Trophoblast cell (in vitro differentiated cells and primary cell): ENCODE measurements at regions not wholly inside any gene's neighbourhood (a gene's known extent, or its start where the extent isn't known, plus 50 kb on each side); places are given as distances from the start of the nearest gene placed in this dataset.
"Not testable (repeated sequence)": the region's sequence is repeated elsewhere in the genome, so short reads cannot be mapped to it uniquely, and the experiment has no call there.

ENCODE experiments used
- DNase-seq, 2 donors: peaks; one replicate each; pipeline ENCODE4 v3.0.0-alpha.2; 2016
- H2AFZ ChIP-seq: 2 replicates; pipeline ENCODE4 v1.6.1; 2013; ENCODE audit warnings: low read length, moderate library complexity, mild to moderate bottlenecking; ENCODE audit not compliant: insufficient read depth, poor library complexity
- H2AK5ac ChIP-seq: 2 replicates; pipeline ENCODE4 v1.6.1; 2013; ENCODE audit warnings: mild to moderate bottlenecking, low read length
- H2BK120ac ChIP-seq: 2 replicates; pipeline ENCODE4 v1.6.1; 2013; ENCODE audit warnings: low read length, mild to moderate bottlenecking, moderate library complexity; ENCODE audit not compliant: insufficient read depth, poor library complexity
- H2BK12ac ChIP-seq: 2 replicates; pipeline ENCODE4 v1.6.1; 2013; ENCODE audit warnings: mild to moderate bottlenecking, low read length, moderate library complexity
- H2BK5ac ChIP-seq: 2 replicates; pipeline ENCODE4 v1.6.1; 2013; ENCODE audit warnings: low read length, low read depth, moderate library complexity, mild to moderate bottlenecking; ENCODE audit not compliant: poor library complexity
- H3K14ac ChIP-seq: 2 replicates; pipeline ENCODE4 v1.6.1; 2013; ENCODE audit warnings: mild to moderate bottlenecking, low read length
- H3K18ac ChIP-seq: 2 replicates; pipeline ENCODE4 v1.6.1; 2013; ENCODE audit warnings: mild to moderate bottlenecking, low read length
- H3K23ac ChIP-seq: 2 replicates; pipeline ENCODE4 v1.6.1; 2013; ENCODE audit warnings: low read length
- H3K27ac ChIP-seq: 2 replicates; pipeline ENCODE4 v1.5.1; 2013; ENCODE audit warnings: low read depth, mild to moderate bottlenecking, inconsistent platforms, low read length, moderate library complexity
- H3K27me3 ChIP-seq: 2 replicates; pipeline ENCODE4 v1.6.1; 2013; ENCODE audit warnings: inconsistent platforms, mild to moderate bottlenecking, low read length, moderate library complexity; ENCODE audit not compliant: insufficient read depth
- H3K36me3 ChIP-seq, 2 experiments: 1 replicate in 1 of 2; 2 replicates in 1 of 2; pipeline ENCODE4 v1.6.1; 2013; ENCODE audit warnings: low read length in 2 of 2, mild to moderate bottlenecking in 2 of 2, moderate library complexity in 1 of 2; ENCODE audit not compliant: insufficient read depth in 2 of 2, control insufficient read depth in 1 of 2
- H3K4ac ChIP-seq: 2 replicates; pipeline ENCODE4 v1.6.1; 2013; ENCODE audit warnings: low read depth, mild to moderate bottlenecking, low read length, moderate library complexity
- H3K4me1 ChIP-seq, 2 experiments: 1 replicate in 1 of 2; 2 replicates in 1 of 2; pipeline ENCODE4 v1.6.1; 2013; ENCODE audit warnings: low read length in 2 of 2, mild to moderate bottlenecking in 2 of 2, moderate library complexity in 1 of 2; ENCODE audit not compliant: insufficient read depth in 2 of 2, control insufficient read depth in 1 of 2
- H3K4me2 ChIP-seq: 2 replicates; pipeline ENCODE4 v1.6.1; 2013; ENCODE audit warnings: inconsistent platforms, mild to moderate bottlenecking, low read length, moderate library complexity
- H3K4me3 ChIP-seq: 2 replicates; pipeline ENCODE4 v1.5.1; 2013; ENCODE audit warnings: mild to moderate bottlenecking, low read depth, low read length, inconsistent platforms
- H3K79me1 ChIP-seq: one replicate; pipeline ENCODE4 v1.6.1; 2013; ENCODE audit warnings: low read length
- H3K79me2 ChIP-seq: 2 replicates; pipeline ENCODE4 v1.6.1; 2013; ENCODE audit warnings: low read length, mild to moderate bottlenecking; ENCODE audit not compliant: control insufficient read depth, insufficient read depth, poor library complexity
- H3K9ac ChIP-seq: 2 replicates; pipeline ENCODE4 v1.6.1; 2013; ENCODE audit warnings: mild to moderate bottlenecking, low read length
- H3K9me3 ChIP-seq: 2 replicates; pipeline ENCODE4 v1.6.1; 2013; ENCODE audit warnings: low read depth, mild to moderate bottlenecking, control low read depth, inconsistent platforms, low read length; ENCODE audit not compliant: insufficient read depth
- H4K12ac ChIP-seq: 2 replicates; pipeline ENCODE4 v1.6.1; 2013; ENCODE audit warnings: low read depth, mild to moderate bottlenecking, low read length, moderate library complexity
- H4K8ac ChIP-seq: 2 replicates; pipeline ENCODE4 v1.6.1; 2013; ENCODE audit warnings: low read depth, mild to moderate bottlenecking, low read length, moderate library complexity
- H4K91ac ChIP-seq: one replicate; pipeline ENCODE4 v1.6.1; 2013; ENCODE audit warnings: low read depth, mild to moderate bottlenecking, low read length, moderate library complexity
- WGBS: extraction: QIAGEN DNeasy Blood & Tissue Kit; methylation state at CpG from one replicate; pipeline ENCODE4 v1.1.7; 2013; ENCODE audit warnings: missing lambda C conversion rate; ENCODE audit not compliant: insufficient read length, insufficient coverage; ENCODE audit errors: extremely low coverage; 5-methylcytosine and 5-hydroxymethylcytosine counted together

GRCh38 chr4:189234948-189235347 lies 705.7 kb upstream of the FRG1 start:
- H3K14ac ChIP-seq, H3K9me3 ChIP-seq, H3K27me3 ChIP-seq, H2AK5ac ChIP-seq, H4K12ac ChIP-seq, H3K4me1 ChIP-seq, H2BK5ac ChIP-seq, H4K91ac ChIP-seq, H3K9ac ChIP-seq, H4K8ac ChIP-seq, H3K36me3 ChIP-seq, H3K4ac ChIP-seq, H3K27ac ChIP-seq, H3K18ac ChIP-seq, H3K4me3 ChIP-seq, H2BK12ac ChIP-seq, DNase-seq, H3K79me1 ChIP-seq, H2AFZ ChIP-seq, H3K4me2 ChIP-seq, H3K79me2 ChIP-seq, H3K23ac ChIP-seq, H2BK120ac ChIP-seq: not testable (repeated sequence)

- H3K4me2 ChIP-seq = no peak overlapping the region
- H4K12ac ChIP-seq = no peak overlapping the region
- no peak overlapping the region for H2BK12ac ChIP-seq
- H3K79me2 ChIP-seq = no peaks in the 10 kb centered on the region
- H3K4me1 ChIP-seq = no peaks in the 10 kb centered on the region
- H4K91ac ChIP-seq = no peak overlapping the region
- H3K79me1 ChIP-seq = no peaks in the 10 kb centered on the region
- no peaks in the 10 kb centered on the region for H3K27me3 ChIP-seq
- no peak overlapping the region for H2BK120ac ChIP-seq
- H4K8ac ChIP-seq = no peak overlapping the region
- no CpG with 5 or more reads among the region's 6 CpGs for WGBS
- no peak overlapping the region for H2BK5ac ChIP-seq
- no peak overlapping the region for H3K18ac ChIP-seq
- H2AK5ac ChIP-seq = no peak overlapping the region
- no peak overlapping the region for H3K9ac ChIP-seq
- no peak overlapping the region for H3K27ac ChIP-seq
- no peak overlapping the region for H3K23ac ChIP-seq
- peaks cover 5% of the 10 kb centered on the region for H3K9me3 ChIP-seq
- no peak overlapping the region for H3K4me3 ChIP-seq
- no peak overlapping the region for H3K4ac ChIP-seq
- H3K36me3 ChIP-seq = no peaks in the 10 kb centered on the region
- H2AFZ ChIP-seq = no peak overlapping the region
- H3K14ac ChIP-seq = no peak overlapping the region
- DNase-seq = no peak
These were observed 705.1 kb upstream of the FRG1 start for GRCh38 chr4:189235599-189235998.

DNA sequence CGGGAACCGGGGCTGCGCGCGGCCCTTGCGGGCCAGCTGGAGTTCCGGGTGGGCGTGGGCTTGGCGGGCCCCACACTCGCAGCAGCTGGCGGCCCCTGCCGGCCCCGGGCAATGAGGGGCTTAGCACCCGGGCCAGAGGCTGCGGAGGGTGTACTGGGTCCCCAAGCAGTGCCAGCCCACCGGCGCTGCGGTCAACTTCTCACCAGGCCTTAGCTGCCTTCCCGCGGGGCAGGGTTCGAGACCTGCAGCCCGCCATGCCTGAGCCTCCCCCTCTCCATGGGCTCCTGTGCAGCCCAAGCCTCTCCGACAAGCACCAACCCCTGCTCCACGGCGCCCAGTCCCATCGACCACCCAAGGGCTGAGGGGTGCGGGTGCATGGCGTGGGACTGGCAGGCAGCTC lies 704.4 kb upstream of the FRG1 start:
- not testable (repeated sequence) for H3K9ac ChIP-seq

GRCh38 chr4:189237340-189237739 lies 703.3 kb upstream of the FRG1 start:
- H4K91ac ChIP-seq = no peak overlapping the region
- no peaks in the 10 kb centered on the region for H3K27me3 ChIP-seq
- no peak overlapping the region for H2BK120ac ChIP-seq
- no peaks in the 10 kb centered on the region for H3K36me3 ChIP-seq
- no peak for DNase-seq
- no peak overlapping the region for H3K4ac ChIP-seq
- no peak overlapping the region for H3K4me3 ChIP-seq
- H3K9me3 ChIP-seq = peaks cover 5% of the 10 kb centered on the region
- H4K8ac ChIP-seq = no peak overlapping the region
- H3K23ac ChIP-seq = no peak overlapping the region
- no peak overlapping the region for H2AFZ ChIP-seq
- H2BK12ac ChIP-seq = no peak overlapping the region
- H2AK5ac ChIP-seq = no peak overlapping the region
- H3K4me2 ChIP-seq = no peak overlapping the region
- H3K4me1 ChIP-seq = no peaks in the 10 kb centered on the region
- H2BK5ac ChIP-seq = no peak overlapping the region
- H3K79me2 ChIP-seq = no peaks in the 10 kb centered on the region
- H4K12ac ChIP-seq = no peak overlapping the region
- WGBS = no CpG with 5 or more reads among the region's 13 CpGs
- H3K9ac ChIP-seq = no peak overlapping the region
- no peak overlapping the region for H3K18ac ChIP-seq
- H3K14ac ChIP-seq = no peak overlapping the region
- no peaks in the 10 kb centered on the region for H3K79me1 ChIP-seq
- H3K27ac ChIP-seq = no peak overlapping the region

More for the DNA sequence above, 704.4 kb upstream of the FRG1 start:
- H3K9me3 ChIP-seq, H3K36me3 ChIP-seq, H2BK120ac ChIP-seq, H3K14ac ChIP-seq, H3K79me2 ChIP-seq, H4K91ac ChIP-seq, H2BK12ac ChIP-seq, H3K18ac ChIP-seq, H4K12ac ChIP-seq, H3K27me3 ChIP-seq, H3K79me1 ChIP-seq, H2AK5ac ChIP-seq, DNase-seq, H3K27ac ChIP-seq, H2BK5ac ChIP-seq, H3K4me2 ChIP-seq, H3K4ac ChIP-seq, H3K4me1 ChIP-seq, H3K23ac ChIP-seq, H3K4me3 ChIP-seq, H2AFZ ChIP-seq, H4K8ac ChIP-seq: not testable (repeated sequence)
- no CpG with 5 or more reads among the region's 28 CpGs for WGBS
